ENCODE measurements at regions not wholly inside any gene's neighbourhood (a gene's known extent, or its start where the extent isn't known, plus 50 kb on each side); places are given as distances from the start of the nearest gene placed in this dataset.

DNA sequence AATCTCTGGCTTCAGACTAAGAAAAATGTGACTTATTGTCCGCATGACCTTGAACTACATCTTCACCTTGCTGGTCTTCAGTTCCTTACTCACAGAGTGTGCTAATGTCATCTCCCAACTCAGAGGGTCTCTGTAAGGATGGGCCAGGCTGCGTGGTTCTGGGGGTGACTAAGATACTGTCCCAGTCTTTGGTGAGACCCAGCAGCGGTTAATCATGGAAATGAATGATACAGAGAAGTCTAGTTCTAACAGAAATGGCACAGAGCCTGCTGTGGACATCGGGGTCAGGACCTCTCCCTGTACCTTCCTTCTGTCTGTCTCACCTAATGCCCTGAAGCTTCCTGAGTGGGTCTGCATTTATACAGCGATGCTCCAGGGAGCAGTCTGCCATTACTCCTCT is 662.7 kb upstream of the HS6ST1 start:
- no peaks in the 10 kb centered on the region for H3K4me1 ChIP-seq
- DNase-seq (no peak), ATAC-seq (no peak)

DNA sequence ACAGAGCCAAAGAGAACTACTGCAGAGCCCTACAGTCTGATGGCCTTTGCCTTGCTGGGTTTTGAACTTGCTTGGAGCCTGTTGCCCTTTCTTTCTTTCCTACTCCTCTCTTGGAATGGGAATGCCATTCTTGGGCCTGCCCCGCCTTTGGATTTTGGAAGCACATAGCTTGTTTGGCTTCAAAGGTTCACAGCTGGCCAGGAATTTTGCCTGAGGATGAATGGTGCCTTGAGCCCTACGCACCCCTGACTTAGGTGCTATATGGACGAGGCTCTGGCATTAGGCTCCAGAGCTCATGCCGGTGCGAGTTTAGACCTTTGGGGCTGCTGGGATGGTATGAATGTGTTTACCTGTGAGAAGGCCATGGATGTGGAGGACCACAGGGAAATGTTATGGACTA is 663.3 kb upstream of the HS6ST1 start:
- Histone ChIP-seq H3K36me3 (no peaks in the 10 kb centered on the region), H3K4me1 (no peaks in the 10 kb centered on the region), H3K9me3 (no peaks in the 10 kb centered on the region), H3K27ac (no peak overlapping the region), H3K4me3 (no peak overlapping the region), H3K27me3 (no peaks in the 10 kb centered on the region)
- in situ Hi-C loops (cut with MboI; ENCODE audit: low sequenced_read_pairs in 4 of 4), result no loop called here
- no peak for DNase-seq
- TF ChIP-seq, protein P1, sequence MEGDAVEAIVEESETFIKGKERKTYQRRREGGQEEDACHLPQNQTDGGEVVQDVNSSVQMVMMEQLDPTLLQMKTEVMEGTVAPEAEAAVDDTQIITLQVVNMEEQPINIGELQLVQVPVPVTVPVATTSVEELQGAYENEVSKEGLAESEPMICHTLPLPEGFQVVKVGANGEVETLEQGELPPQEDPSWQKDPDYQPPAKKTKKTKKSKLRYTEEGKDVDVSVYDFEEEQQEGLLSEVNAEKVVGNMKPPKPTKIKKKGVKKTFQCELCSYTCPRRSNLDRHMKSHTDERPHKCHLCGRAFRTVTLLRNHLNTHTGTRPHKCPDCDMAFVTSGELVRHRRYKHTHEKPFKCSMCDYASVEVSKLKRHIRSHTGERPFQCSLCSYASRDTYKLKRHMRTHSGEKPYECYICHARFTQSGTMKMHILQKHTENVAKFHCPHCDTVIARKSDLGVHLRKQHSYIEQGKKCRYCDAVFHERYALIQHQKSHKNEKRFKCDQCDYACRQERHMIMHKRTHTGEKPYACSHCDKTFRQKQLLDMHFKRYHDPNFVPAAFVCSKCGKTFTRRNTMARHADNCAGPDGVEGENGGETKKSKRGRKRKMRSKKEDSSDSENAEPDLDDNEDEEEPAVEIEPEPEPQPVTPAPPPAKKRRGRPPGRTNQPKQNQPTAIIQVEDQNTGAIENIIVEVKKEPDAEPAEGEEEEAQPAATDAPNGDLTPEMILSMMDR (IDR thresholded peaks at IDR 0.05 in 4 of 5, conservative IDR thresholded peaks at IDR 0.05 in 1 of 5), result no peak
- no peak for TF ChIP-seq POLR2A (IDR thresholded peaks at IDR 0.05)
- intact Hi-C loops (cut with DNase I; ENCODE audit: low total_unique reads), result no loop called here
- no peak for ATAC-seq

More for the DNA sequence above, 662.7 kb upstream of the HS6ST1 start:
- intact Hi-C loops (cut with DNase I; ENCODE audit: low total_unique reads) (no loop called here), in situ Hi-C loops (cut with MboI; ENCODE audit: low sequenced_read_pairs in 4 of 4) (no loop called here)
- Histone ChIP-seq H3K9me3 (no peaks in the 10 kb centered on the region), H3K4me3 (no peak overlapping the region), H3K27me3 (no peaks in the 10 kb centered on the region), H3K27ac (no peak overlapping the region), H3K36me3 (no peaks in the 10 kb centered on the region)
- TF ChIP-seq POLR2A (IDR thresholded peaks at IDR 0.05), result no peak
- TF ChIP-seq, protein P1 (IDR thresholded peaks at IDR 0.05 in 4 of 5, conservative IDR thresholded peaks at IDR 0.05 in 1 of 5), result no peak

DNA sequence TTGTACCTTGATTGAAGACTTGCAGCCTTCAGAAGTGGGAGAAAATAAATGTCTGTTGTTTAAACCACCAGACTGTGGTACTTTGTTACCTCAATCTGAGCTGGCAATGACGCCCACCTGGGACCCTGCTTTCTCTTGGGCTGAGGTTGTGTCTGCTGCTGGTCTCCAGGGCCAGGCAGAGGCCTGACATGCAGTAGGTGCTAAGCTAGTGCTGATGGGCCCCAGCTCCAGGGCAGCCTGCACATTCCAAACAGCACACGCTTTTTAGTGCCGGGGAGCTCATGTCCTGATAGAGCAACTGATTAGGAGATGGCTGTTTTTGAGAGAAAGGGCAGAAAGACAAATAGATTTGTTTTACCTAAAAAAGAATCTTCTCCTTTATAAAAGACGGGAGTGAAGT is 664.0 kb upstream of the HS6ST1 start:
- in situ Hi-C loops (cut with MboI; ENCODE audit: low sequenced_read_pairs in 4 of 4), result no loop called here
- intact Hi-C loops (cut with DNase I; ENCODE audit: low total_unique reads), result no loop called here
- Histone ChIP-seq H3K4me1 (no peaks in the 10 kb centered on the region), H3K27me3 (no peaks in the 10 kb centered on the region), H3K4me3 (no peak overlapping the region), H3K36me3 (no peaks in the 10 kb centered on the region), H3K27ac (no peak overlapping the region), H3K9me3 (no peaks in the 10 kb centered on the region)
- TF ChIP-seq, protein P1 (IDR thresholded peaks at IDR 0.05 in 4 of 5, conservative IDR thresholded peaks at IDR 0.05 in 1 of 5), result no peak
- TF ChIP-seq POLR2A (IDR thresholded peaks at IDR 0.05), result no peak
- no peak for DNase-seq
- ATAC-seq, result no peak

DNA sequence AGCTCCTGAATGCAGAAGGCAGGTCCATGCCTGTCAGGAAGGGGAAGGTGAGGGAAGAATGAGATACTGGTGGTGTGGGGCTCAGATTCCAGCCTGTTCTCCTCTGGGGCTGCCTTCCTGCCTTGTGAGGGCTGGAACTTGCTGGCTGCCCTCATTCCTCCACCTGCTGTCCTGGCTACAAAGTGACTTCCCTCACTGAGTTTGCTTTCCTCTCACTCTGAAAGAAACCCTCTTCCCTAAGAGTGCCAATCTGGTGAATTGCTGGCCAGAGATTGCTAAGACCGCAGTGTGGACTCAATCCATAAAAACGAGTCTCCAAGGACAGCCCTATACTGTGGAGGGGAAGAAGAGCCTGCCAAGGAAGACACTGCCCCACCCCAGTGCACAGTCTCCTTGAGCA is 664.4 kb upstream of the HS6ST1 start:
- Histone ChIP-seq H3K27ac (no peak overlapping the region), H3K27me3 (no peaks in the 10 kb centered on the region), H3K9me3 (no peaks in the 10 kb centered on the region), H3K4me3 (no peak overlapping the region), H3K36me3 (no peaks in the 10 kb centered on the region), H3K4me1 (no peaks in the 10 kb centered on the region)
- intact Hi-C loops (cut with DNase I; ENCODE audit: low total_unique reads) (no loop called here), in situ Hi-C loops (cut with MboI; ENCODE audit: low sequenced_read_pairs in 4 of 4) (no loop called here)
- no peak for DNase-seq
- no peak for ATAC-seq
- TF ChIP-seq, protein P1 (IDR thresholded peaks at IDR 0.05 in 4 of 5, conservative IDR thresholded peaks at IDR 0.05 in 1 of 5), result no peak
- TF ChIP-seq POLR2A (IDR thresholded peaks at IDR 0.05), result no peak

DNA sequence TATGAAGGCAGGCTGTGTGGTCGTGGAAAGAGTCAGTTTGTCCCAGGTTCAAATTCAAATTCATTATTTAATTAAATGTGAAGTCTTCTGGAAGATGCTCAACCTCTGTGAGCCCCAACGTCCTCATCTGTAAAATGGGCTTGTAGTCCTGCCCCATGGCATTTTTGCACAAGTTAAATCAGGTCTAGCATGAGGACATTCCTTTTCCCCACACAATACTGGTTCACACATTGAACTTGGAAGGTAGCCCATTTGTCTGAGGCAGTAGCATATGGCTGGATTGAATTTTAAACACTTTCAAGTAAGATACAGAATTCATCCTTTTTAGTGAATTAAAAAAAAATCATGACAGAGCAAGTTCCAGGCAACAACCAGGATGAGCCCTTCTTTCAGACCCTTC is 665.4 kb upstream of the HS6ST1 start:
- DNase-seq (no peak), ATAC-seq (no peak)
- in situ Hi-C loops (cut with MboI; ENCODE audit: low sequenced_read_pairs in 4 of 4), result no loop called here
- intact Hi-C loops (cut with DNase I; ENCODE audit: low total_unique reads), result no loop called here
- H3K27me3 ChIP-seq, result no peaks in the 10 kb centered on the region
- H3K27ac ChIP-seq, result no peak overlapping the region
- no peaks in the 10 kb centered on the region for H3K9me3 ChIP-seq
- no peak overlapping the region for H3K4me3 ChIP-seq
- TF ChIP-seq POLR2A (IDR thresholded peaks at IDR 0.05), result no peak
- TF ChIP-seq, protein P1 (IDR thresholded peaks at IDR 0.05 in 4 of 5, conservative IDR thresholded peaks at IDR 0.05 in 1 of 5), result no peak
- no peaks in the 10 kb centered on the region for H3K36me3 ChIP-seq
- H3K4me1 ChIP-seq, result no peaks in the 10 kb centered on the region
